IMR-90 (cell line): ENCODE measurements at regions not wholly inside any gene's neighbourhood (a gene's known extent, or its start where the extent isn't known, plus 50 kb on each side); places are given as distances from the start of the nearest gene placed in this dataset.

Experiments
- ATAC-seq: fragments of 200-7000 bp; cut with Tn5 transposase; 2 replicates; pipeline ENCODE4 v1.9.1; 2020; ENCODE audit warnings: low read depth, mild to moderate bottlenecking, moderate library complexity
- BruUV-seq: library from RNA; stranded (reverse); fragments of 400-500 nt; replicated peaks from 2 replicates; lab custom pipeline; 2021; lab: Mats Ljungman, UMichigan
- CTCF ChIA-PET: fragments of 300-600 bp; formaldehyde crosslinking; extraction: SDS; loops from one replicate; lab custom pipeline; 2021; ENCODE audit warnings: antibody characterized with exemption; lab: Yijun Ruan, JAX
- POLR2A ChIA-PET: fragments of 300-600 bp; sonication (Branson Sonifier 250); formaldehyde crosslinking; loops from one replicate; lab custom pipeline; 2022; ENCODE audit warnings: antibody characterized with exemption; ENCODE audit not compliant: unreplicated experiment; lab: Charles Lee
- DNase-seq: peaks from one replicate; pipeline ENCODE4 v3.0.0; 2013
- H2AFZ ChIP-seq: replicated peaks from 2 replicates; pipeline ENCODE3; 2013; ENCODE audit warnings: low read length, mild to moderate bottlenecking; ENCODE audit not compliant: poor library complexity
- H2AK5ac ChIP-seq: 2 replicates; pipeline ENCODE4 v1.6.1; 2013; ENCODE audit warnings: low read depth, low read length, inconsistent platforms
- H2AK9ac ChIP-seq: replicated peaks from 2 replicates; pipeline ENCODE3; 2013; ENCODE audit warnings: mild to moderate bottlenecking, low read depth, low read length, moderate library complexity; ENCODE audit not compliant: poor library complexity
- H2BK120ac ChIP-seq: 2 replicates; pipeline ENCODE4 v1.6.1; 2013; ENCODE audit warnings: low read depth, low read length, inconsistent platforms
- H2BK15ac ChIP-seq: 3 replicates; pipeline ENCODE4 v1.6.1; 2013; ENCODE audit warnings: low read depth, low read length, inconsistent platforms
- H2BK20ac ChIP-seq: 2 replicates; pipeline ENCODE4 v1.6.1; 2013; ENCODE audit warnings: low read depth, mild to moderate bottlenecking, inconsistent platforms, low read length, moderate library complexity
- H2BK5ac ChIP-seq: 2 replicates; pipeline ENCODE4 v1.6.1; 2013; ENCODE audit warnings: mild to moderate bottlenecking, low read depth, low read length, inconsistent platforms; ENCODE audit not compliant: poor library complexity, severe bottlenecking
- H3K14ac ChIP-seq: replicated peaks from 2 replicates; pipeline ENCODE4 v1.6.1; 2013; ENCODE audit warnings: low read depth, low read length, inconsistent platforms
- H3K18ac ChIP-seq: 2 replicates; pipeline ENCODE4 v1.6.1; 2013; ENCODE audit warnings: low read depth, low read length, control low read depth
- H3K23ac ChIP-seq: 2 replicates; pipeline ENCODE4 v1.6.1; 2013; ENCODE audit warnings: low read depth, low read length, inconsistent platforms
- H3K27ac ChIP-seq: 2 replicates; pipeline ENCODE4 v1.5.1; 2013; ENCODE audit warnings: mild to moderate bottlenecking, control low read depth, low read length; ENCODE audit not compliant: insufficient read depth
- H3K27me3 ChIP-seq: 2 replicates; pipeline ENCODE4 v1.6.1; 2013; ENCODE audit warnings: low read length; ENCODE audit not compliant: control insufficient read depth, insufficient read depth
- H3K36me3 ChIP-seq: 2 replicates; pipeline ENCODE4 v1.6.1; 2013; ENCODE audit warnings: low read length, mixed read lengths; ENCODE audit not compliant: control insufficient read depth, insufficient read depth
- H3K4ac ChIP-seq: 2 replicates; pipeline ENCODE4 v1.6.1; 2013; ENCODE audit warnings: low read depth, low read length, inconsistent platforms
- H3K4me1 ChIP-seq: 2 replicates; pipeline ENCODE4 v1.6.1; 2013; ENCODE audit warnings: low read length, mixed read lengths; ENCODE audit not compliant: control insufficient read depth, insufficient read depth
- H3K4me2 ChIP-seq: 2 replicates; pipeline ENCODE4 v1.6.1; 2013; ENCODE audit warnings: low read depth, mild to moderate bottlenecking, control low read depth, low read length, moderate library complexity
- H3K4me3 ChIP-seq: 2 replicates; pipeline ENCODE4 v1.5.1; 2013; ENCODE audit warnings: low read depth, mild to moderate bottlenecking, control low read depth, low read length, moderate library complexity; ENCODE audit not compliant: insufficient read depth
- H3K56ac ChIP-seq: 2 replicates; pipeline ENCODE4 v1.6.1; 2013; ENCODE audit warnings: low read length, inconsistent platforms; ENCODE audit not compliant: insufficient read depth; ENCODE audit errors: extremely low read depth
- H3K79me1 ChIP-seq, 2 experiments: 2 replicates each; pipeline ENCODE4 v1.6.1; 2013; ENCODE audit warnings: low read length in 2 of 2, inconsistent platforms in 1 of 2, low read depth in 1 of 2
- H3K9ac ChIP-seq: 2 replicates; pipeline ENCODE4 v1.6.1; 2013; ENCODE audit warnings: low read depth, low read length, control low read depth
- H3K9me1 ChIP-seq: 2 replicates; pipeline ENCODE4 v1.6.1; 2013; ENCODE audit warnings: low read length, inconsistent platforms; ENCODE audit not compliant: insufficient read depth
- H3K9me3 ChIP-seq: 2 replicates; pipeline ENCODE4 v1.6.1; 2013; ENCODE audit warnings: low read length; ENCODE audit not compliant: control insufficient read depth, insufficient read depth
- H4K20me1 ChIP-seq: 2 replicates; pipeline ENCODE4 v1.6.1; 2013; ENCODE audit warnings: low read length, inconsistent platforms; ENCODE audit not compliant: insufficient read depth
- H4K5ac ChIP-seq: 2 replicates; pipeline ENCODE4 v1.6.1; 2013; ENCODE audit warnings: mild to moderate bottlenecking, low read depth, low read length, control low read depth
- H4K8ac ChIP-seq, 2 experiments: 2 replicates each; pipeline ENCODE4 v1.6.1; 2013; ENCODE audit warnings: low read depth in 2 of 2, low read length in 2 of 2, control low read depth in 1 of 2, inconsistent platforms in 1 of 2
- H4K91ac ChIP-seq: 2 replicates; pipeline ENCODE4 v1.6.1; 2013; ENCODE audit warnings: low read depth, low read length, inconsistent platforms; ENCODE audit not compliant: insufficient read depth
- BHLHE40 ChIP-seq: fragments of 150-350 bp; IDR thresholded peaks from 2 replicates; pipeline ENCODE4 v1.6.1; 2016; ENCODE audit warnings: mild to moderate bottlenecking, low read depth, low read length
- CEBPB ChIP-seq: IDR thresholded peaks from 2 replicates; pipeline ENCODE4 v1.6.1; 2012; ENCODE audit warnings: low read depth, low read length, improper control_type of control experiment
- CHD1 ChIP-seq: IDR thresholded peaks from 2 replicates; pipeline ENCODE4 v1.6.1; 2012; ENCODE audit warnings: low read depth, low read length, improper control_type of control experiment
- CTCF ChIP-seq: conservative IDR thresholded peaks from 2 replicates; pipeline ENCODE4 v1.5.1; 2012; ENCODE audit warnings: mild to moderate bottlenecking, low read depth, low read length, improper control_type of control experiment
- ELK1 ChIP-seq: fragments of 150-350 bp; IDR thresholded peaks from 2 replicates; pipeline ENCODE4 v1.6.1; 2016; ENCODE audit warnings: low read depth, mild to moderate bottlenecking, low read length, moderate library complexity, borderline replicate concordance
- FOS ChIP-seq: fragments of 150-350 bp; IDR thresholded peaks from 2 replicates; pipeline ENCODE4 v1.6.1; 2016; ENCODE audit warnings: low read depth, low read length
- MAFK ChIP-seq: IDR thresholded peaks from 2 replicates; pipeline ENCODE4 v1.6.1; 2012; ENCODE audit warnings: low read depth, low read length, improper control_type of control experiment
- MAZ ChIP-seq: IDR thresholded peaks from 2 replicates; pipeline ENCODE4 v1.6.1; 2012; ENCODE audit warnings: low read depth, mild to moderate bottlenecking, low read length, improper control_type of control experiment, moderate library complexity, borderline replicate concordance
- MXI1 ChIP-seq: IDR thresholded peaks from 2 replicates; pipeline ENCODE4 v1.6.1; 2012; ENCODE audit warnings: low read depth, mild to moderate bottlenecking, low read length, moderate library complexity, borderline replicate concordance
- NFE2L2 ChIP-seq: fragments of 150-350 bp; IDR thresholded peaks from 2 replicates; pipeline ENCODE4 v1.6.1; 2016; ENCODE audit warnings: low read depth, mild to moderate bottlenecking, low read length
- POLR2A ChIP-seq: IDR thresholded peaks from 2 replicates; pipeline ENCODE4 v1.6.1; 2012; ENCODE audit warnings: mild to moderate bottlenecking, low read depth, low read length
- RAD21 ChIP-seq: IDR thresholded peaks from 2 replicates; pipeline ENCODE4 v1.6.1; 2012; ENCODE audit warnings: low read length, improper control_type of control experiment
- RCOR1 ChIP-seq: IDR thresholded peaks from 2 replicates; pipeline ENCODE4 v1.6.1; 2012; ENCODE audit warnings: mild to moderate bottlenecking, low read length, improper control_type of control experiment; ENCODE audit not compliant: insufficient replicate concordance
- RFX5 ChIP-seq: IDR thresholded peaks from 2 replicates; pipeline ENCODE4 v1.8.0; 2012; ENCODE audit warnings: low read depth, mild to moderate bottlenecking, low read length, moderate library complexity
- SMC3 ChIP-seq: fragments of 150-350 bp; IDR thresholded peaks from 2 replicates; pipeline ENCODE4 v1.6.1; 2016; ENCODE audit warnings: low read depth, mild to moderate bottlenecking, antibody characterized with exemption, low read length, moderate library complexity
- USF2 ChIP-seq: fragments of 150-350 bp; IDR thresholded peaks from 2 replicates; pipeline ENCODE4 v1.6.1; 2017; ENCODE audit warnings: mild to moderate bottlenecking, antibody characterized with exemption, low read length, low read depth
- WGBS, 2 experiments: methylation state at CpG; one replicate each; pipeline versions ENCODE4 v1.1.5 to v1.1.7; 2013; ENCODE audit warnings: missing lambda C conversion rate in 2 of 2; ENCODE audit not compliant: insufficient read length in 1 of 2; ENCODE audit errors: extremely low coverage in 2 of 2; 5-methylcytosine and 5-hydroxymethylcytosine counted together
- dilution Hi-C: fragments of 300-500 bp; cut with HindIII; formaldehyde crosslinking; loops from one replicate; pipeline ENCODE4 v1.14.3; 2018; ENCODE audit warnings: low sequenced_read_pairs; ENCODE audit not compliant: unreplicated experiment
- in situ Hi-C: fragments of 300-500 bp; cut with MboI; formaldehyde crosslinking; loops from 3 replicates; pipeline ENCODE4 v1.14.3; 2019; ENCODE audit warnings: low sequenced_read_pairs, inconsistent platforms, mixed read lengths
- intact Hi-C: fragments of 100-400 bp; cut with micrococcal nuclease; formaldehyde crosslinking; loops from 2 replicates; pipeline ENCODE4 v1.10.0; 2022

- Histone ChIP-seq H4K5ac (no peak overlapping the region), H2AFZ (no peak overlapping the region), H3K14ac (no peak overlapping the region), H3K27me3 (no peaks in the 10 kb centered on the region), H2AK5ac (no peak overlapping the region), H3K9me3 (peaks cover 45% of the 10 kb centered on the region), H3K79me1 (no peaks in the 10 kb centered on the region), H2AK9ac (no peak overlapping the region), H2BK20ac (no peak overlapping the region), H3K18ac (no peak overlapping the region), H3K4ac (no peak overlapping the region), H3K56ac (no peak overlapping the region), H4K91ac (no peak overlapping the region), H2BK5ac (no peak overlapping the region), H3K36me3 (no peaks in the 10 kb centered on the region), H2BK120ac (no peak overlapping the region), H3K4me3 (no peak overlapping the region), H3K4me1 (no peaks in the 10 kb centered on the region), H3K9me1 (no peaks in the 10 kb centered on the region), H3K23ac (no peak overlapping the region), H4K20me1 (no peaks in the 10 kb centered on the region), H3K9ac (no peak overlapping the region), H2BK15ac (no peak overlapping the region), H3K4me2 (no peak overlapping the region), H3K27ac (no peak overlapping the region), H4K8ac (no peak overlapping the region)
- DNase-seq (no peak), ATAC-seq (no peak)
- WGBS, 2 experiments, result no CpG with 5 or more reads among the region's 5 CpGs
- intact Hi-C loops, result no loop called here
- in situ Hi-C loops, result no loop called here
- POLR2A ChIA-PET, result no interaction called here
- TF ChIP-seq RFX5 (no peak), MAFK (no peak), MAZ (no peak), CEBPB (no peak), MXI1 (no peak), SMC3 (no peak), NFE2L2 (no peak), POLR2A (no peak), RAD21 (no peak), CHD1 (no peak), CTCF (no peak), ELK1 (no peak), FOS (no peak), USF2 (no peak), BHLHE40 (no peak), RCOR1 (no peak)
- dilution Hi-C loops, result no loop called here
- CTCF ChIA-PET, result no interaction called here
- no TSS peak for BruUV-seq
Observed at GRCh38 chr18:78105611-78106010, 856.0 kb downstream of the GALR1 start.
